ENCODE measurements at regions not wholly inside any gene's neighbourhood (a gene's known extent, or its start where the extent isn't known, plus 50 kb on each side); places are given as distances from the start of the nearest gene placed in this dataset.

GRCh38 chr13:68810660-68811059 is 1297.0 kb upstream of the ATXN8OS start:
- TF ChIP-seq CTCF (IDR thresholded peaks at IDR 0.05; ENCODE audit: insufficient read depth, low read length) (no peak), POLR2AphosphoS5 (IDR thresholded peaks at IDR 0.05; ENCODE audit: low read depth) (no peak), REST (IDR thresholded peaks at IDR 0.05; ENCODE audit: insufficient replicate concordance, low read depth) (no peak), SPI1 (IDR thresholded peaks at IDR 0.05; ENCODE audit: borderline replicate concordance, low read depth) (no peak), GABPA (IDR thresholded peaks at IDR 0.05; ENCODE audit: low read depth) (no peak)

Measured in HL-60 (cell line).